Neural progenitor cell (in vitro differentiated cells): ENCODE measurements at regions not wholly inside any gene's neighbourhood (a gene's known extent, or its start where the extent isn't known, plus 50 kb on each side); places are given as distances from the start of the nearest gene placed in this dataset.
A peak's percentile ranks its signal among the peaks of the same experiment; 100 is the strongest.

Experiments used
- DNase-seq: peaks from one replicate; pipeline ENCODE4 v3.0.0-alpha.2; 2016; ENCODE audit warnings: low spot score
- H2AFZ ChIP-seq: fragments of 200-600 bp; sonication (generic); replicated peaks from 2 replicates; pipeline ENCODE4 v1.6.1; 2016; ENCODE audit warnings: antibody characterized with exemption
- H3F3A ChIP-seq: fragments of 200-600 bp; sonication (generic); 2 replicates; pipeline ENCODE4 v1.6.1; 2016; ENCODE audit warnings: antibody characterized with exemption, low read depth
- H3K27ac ChIP-seq: fragments of 200-600 bp; sonication (generic); 2 replicates; pipeline ENCODE4 v1.5.1; 2016; ENCODE audit warnings: mild to moderate bottlenecking
- H3K27me3 ChIP-seq: fragments of 200-600 bp; sonication (generic); 2 replicates; pipeline ENCODE4 v1.6.1; 2016; ENCODE audit warnings: mild to moderate bottlenecking, moderate library complexity
- H3K36me3 ChIP-seq: fragments of 200-600 bp; sonication (generic); 2 replicates; pipeline ENCODE4 v1.5.1; 2016
- H3K4me1 ChIP-seq: fragments of 200-600 bp; sonication (generic); 2 replicates; pipeline ENCODE4 v1.6.1; 2016; ENCODE audit warnings: mixed run types
- H3K4me2 ChIP-seq: fragments of 200-600 bp; sonication (generic); 2 replicates; pipeline ENCODE4 v1.6.1; 2016
- H3K4me3 ChIP-seq: fragments of 200-600 bp; sonication (generic); 2 replicates; pipeline ENCODE4 v1.5.1; 2016
- H3K79me2 ChIP-seq: fragments of 200-600 bp; sonication (generic); 2 replicates; pipeline ENCODE4 v1.6.1; 2016; ENCODE audit warnings: low read depth
- H3K9ac ChIP-seq: fragments of 200-600 bp; sonication (generic); 2 replicates; pipeline ENCODE4 v1.6.1; 2016
- H3K9me3 ChIP-seq: fragments of 200-600 bp; sonication (generic); 2 replicates; pipeline ENCODE4 v1.5.1; 2016; ENCODE audit warnings: low read depth
- H4K20me1 ChIP-seq: fragments of 200-600 bp; sonication (generic); 2 replicates; pipeline ENCODE4 v1.6.1; 2016; ENCODE audit warnings: low read depth
- H3K27ac Mint-ChIP-seq: 3 replicates; pipeline ENCODE4 v1.8.0; 2021; ENCODE audit warnings: mixed read lengths
- H3K27me3 Mint-ChIP-seq: 2 replicates; pipeline ENCODE4 v1.8.0; 2022; ENCODE audit warnings: low read depth, mild to moderate bottlenecking, inconsistent platforms, moderate library complexity, mixed read lengths; ENCODE audit not compliant: insufficient read depth
- H3K36me3 Mint-ChIP-seq: 3 replicates; pipeline ENCODE4 v1.8.0; 2021; ENCODE audit warnings: mixed read lengths
- H3K4me1 Mint-ChIP-seq: 3 replicates; pipeline ENCODE4 v1.8.0; 2021; ENCODE audit warnings: mixed read lengths
- H3K4me3 Mint-ChIP-seq: 3 replicates; pipeline ENCODE4 v1.8.0; 2021; ENCODE audit warnings: mild to moderate bottlenecking, moderate library complexity, mixed read lengths
- H3K9me3 Mint-ChIP-seq: 3 replicates; pipeline ENCODE4 v1.8.0; 2020; ENCODE audit warnings: mixed read lengths
- EZH2 ChIP-seq: fragments of 200-600 bp; sonication (generic); IDR thresholded peaks from 2 replicates; pipeline ENCODE4 v1.6.1; 2017; ENCODE audit warnings: antibody characterized with exemption, mild to moderate bottlenecking, moderate library complexity
- EZH2phosphoT487 ChIP-seq: fragments of 200-600 bp; sonication (generic); IDR thresholded peaks from 2 replicates; pipeline ENCODE4 v1.6.1; 2017; ENCODE audit warnings: antibody characterized with exemption
- TF ChIP-seq, protein P1 (sequence below): fragments of 200-600 bp; sonication (generic); IDR thresholded peaks from 2 replicates; pipeline ENCODE4 v1.5.1; 2017; ENCODE audit warnings: antibody characterized with exemption, mild to moderate bottlenecking

DNA sequence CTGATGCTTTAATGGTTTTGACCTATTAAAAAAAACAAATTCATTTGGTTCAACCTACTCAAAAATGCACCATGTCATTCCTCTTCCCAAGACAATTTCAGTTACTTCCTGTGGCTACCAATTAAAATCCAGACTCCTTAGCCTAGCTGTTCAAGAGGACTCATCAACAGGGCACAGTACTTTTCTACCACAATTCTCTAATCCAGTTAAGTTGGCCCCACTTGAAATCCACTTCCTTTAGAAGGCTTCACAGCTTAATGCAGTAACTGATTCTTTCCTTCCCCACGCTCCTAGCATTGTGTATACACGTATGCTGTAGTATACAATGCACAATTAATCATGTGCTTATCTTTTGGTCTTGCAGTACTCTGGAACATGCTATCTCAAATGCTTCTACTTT is 129.8 kb downstream of the UGT8 start:
- peaks cover 65% of the 10 kb centered on the region for H3F3A ChIP-seq
- peak overlapping the region; percentile 37 for H3K4me2 ChIP-seq
- H3K27me3 ChIP-seq: no peaks in the 10 kb centered on the region
- TF ChIP-seq EZH2phosphoT487 (peak; percentile 35), EZH2 (no peak)
- TF ChIP-seq, protein P1, sequence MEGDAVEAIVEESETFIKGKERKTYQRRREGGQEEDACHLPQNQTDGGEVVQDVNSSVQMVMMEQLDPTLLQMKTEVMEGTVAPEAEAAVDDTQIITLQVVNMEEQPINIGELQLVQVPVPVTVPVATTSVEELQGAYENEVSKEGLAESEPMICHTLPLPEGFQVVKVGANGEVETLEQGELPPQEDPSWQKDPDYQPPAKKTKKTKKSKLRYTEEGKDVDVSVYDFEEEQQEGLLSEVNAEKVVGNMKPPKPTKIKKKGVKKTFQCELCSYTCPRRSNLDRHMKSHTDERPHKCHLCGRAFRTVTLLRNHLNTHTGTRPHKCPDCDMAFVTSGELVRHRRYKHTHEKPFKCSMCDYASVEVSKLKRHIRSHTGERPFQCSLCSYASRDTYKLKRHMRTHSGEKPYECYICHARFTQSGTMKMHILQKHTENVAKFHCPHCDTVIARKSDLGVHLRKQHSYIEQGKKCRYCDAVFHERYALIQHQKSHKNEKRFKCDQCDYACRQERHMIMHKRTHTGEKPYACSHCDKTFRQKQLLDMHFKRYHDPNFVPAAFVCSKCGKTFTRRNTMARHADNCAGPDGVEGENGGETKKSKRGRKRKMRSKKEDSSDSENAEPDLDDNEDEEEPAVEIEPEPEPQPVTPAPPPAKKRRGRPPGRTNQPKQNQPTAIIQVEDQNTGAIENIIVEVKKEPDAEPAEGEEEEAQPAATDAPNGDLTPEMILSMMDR: no peak
- peak overlapping the region; percentile 98 for H3K27ac ChIP-seq
- no peaks in the 10 kb centered on the region for H3K9me3 ChIP-seq
- peaks cover 12% of the 10 kb centered on the region for H3K9me3 Mint-ChIP-seq
- H3K4me3 Mint-ChIP-seq: no peak overlapping the region
- no peak overlapping the region for H3K27ac Mint-ChIP-seq
- no peaks in the 10 kb centered on the region for H4K20me1 ChIP-seq
- H3K36me3 ChIP-seq: no peaks in the 10 kb centered on the region
- peaks cover 2% of the 10 kb centered on the region for H3K36me3 Mint-ChIP-seq
- peaks cover 33% of the 10 kb centered on the region for H3K4me1 Mint-ChIP-seq
- no peak overlapping the region for H2AFZ ChIP-seq
- H3K79me2 ChIP-seq: no peaks in the 10 kb centered on the region
- DNase-seq: peak; percentile 59
- no peak overlapping the region for H3K4me3 ChIP-seq
- peaks cover 68% of the 10 kb centered on the region for H3K4me1 ChIP-seq
- no peak overlapping the region for H3K9ac ChIP-seq
- no peaks in the 10 kb centered on the region for H3K27me3 Mint-ChIP-seq

DNA sequence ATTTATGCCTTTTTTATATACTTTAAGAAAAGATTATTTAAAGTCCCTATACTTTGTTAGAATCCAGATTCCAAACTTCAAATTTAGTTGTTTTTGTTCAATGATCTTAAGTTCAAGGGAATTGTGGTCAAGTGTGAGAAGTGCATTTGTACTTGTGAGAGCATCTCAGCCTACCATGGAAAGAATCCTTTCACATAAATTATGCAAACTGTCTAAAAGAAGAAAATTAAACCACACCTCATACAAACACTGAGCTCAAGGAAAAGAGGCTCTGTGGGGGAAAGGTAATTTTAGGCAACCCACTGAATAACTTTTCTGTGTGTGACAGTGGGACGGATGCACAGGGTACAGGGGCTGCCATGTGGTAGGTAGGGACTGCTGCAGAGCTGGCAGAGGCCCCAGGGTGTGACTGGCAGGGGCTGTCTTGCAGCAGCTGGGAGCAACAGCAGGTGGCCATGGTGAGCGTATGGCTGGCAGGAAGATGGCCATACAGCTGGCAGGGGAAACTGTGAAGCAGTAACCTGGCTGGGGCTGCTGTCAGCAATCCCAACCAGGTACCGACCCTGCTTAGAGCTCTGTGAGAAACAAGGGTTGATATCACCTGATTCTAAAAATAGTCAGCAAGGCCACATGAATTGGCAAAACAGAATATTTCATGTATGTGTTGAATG is 130.6 kb downstream of the UGT8 start:
- Mint-ChIP-seq H3K4me1 (peaks cover 33% of the 10 kb centered on the region), H3K36me3 (peaks cover 2% of the 10 kb centered on the region), H3K27me3 (no peaks in the 10 kb centered on the region), H3K4me3 (no peak overlapping the region), H3K9me3 (peaks cover 8% of the 10 kb centered on the region), H3K27ac (no peak overlapping the region)
- peak overlapping the region; percentile 98 for H3K27ac ChIP-seq
- H4K20me1 ChIP-seq: no peaks in the 10 kb centered on the region
- no peak overlapping the region for H3K4me3 ChIP-seq
- TF ChIP-seq, protein P1: no peak
- no peak for TF ChIP-seq EZH2phosphoT487
- no peak for TF ChIP-seq EZH2
- peak; percentile 8 for DNase-seq
- H3K9me3 ChIP-seq: no peaks in the 10 kb centered on the region
- peaks cover 68% of the 10 kb centered on the region for H3K4me1 ChIP-seq
- H3K79me2 ChIP-seq: no peaks in the 10 kb centered on the region
- no peaks in the 10 kb centered on the region for H3K36me3 ChIP-seq
- H2AFZ ChIP-seq: no peak overlapping the region
- H3K27me3 ChIP-seq: no peaks in the 10 kb centered on the region
- H3F3A ChIP-seq: peaks cover 65% of the 10 kb centered on the region
- H3K4me2 ChIP-seq: peak overlapping the region; percentile 37
- no peak overlapping the region for H3K9ac ChIP-seq

DNA sequence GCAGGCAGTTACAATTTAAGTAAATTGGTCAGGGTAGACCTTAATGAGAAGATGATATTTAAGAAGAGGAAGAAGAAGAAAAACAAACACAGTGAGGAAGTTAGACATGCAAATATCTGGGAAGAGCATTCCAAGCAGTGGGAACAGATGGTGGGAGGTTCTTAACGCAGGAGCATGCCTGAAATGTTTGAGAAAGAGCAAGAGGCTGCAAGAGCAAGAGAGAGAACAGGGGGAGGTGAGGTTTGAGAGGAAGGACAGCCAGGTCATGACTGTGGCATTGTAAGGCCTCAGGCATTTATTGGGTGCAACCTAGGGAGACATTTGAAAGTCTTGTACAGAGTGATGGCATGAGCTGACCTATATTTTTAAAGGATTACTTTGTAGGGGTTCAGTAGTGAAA is 136.0 kb downstream of the UGT8 start:
- no peak for DNase-seq
- Histone ChIP-seq H3K4me3 (no peak overlapping the region), H3K9me3 (no peaks in the 10 kb centered on the region), H3K79me2 (no peaks in the 10 kb centered on the region), H3K9ac (no peak overlapping the region), H3K27me3 (no peaks in the 10 kb centered on the region), H2AFZ (peak overlapping the region; percentile 22), H3F3A (peaks cover 30% of the 10 kb centered on the region), H3K4me1 (peaks cover 47% of the 10 kb centered on the region), H3K36me3 (no peaks in the 10 kb centered on the region), H3K4me2 (no peak overlapping the region), H3K27ac (no peak overlapping the region), H4K20me1 (no peaks in the 10 kb centered on the region)
- Mint-ChIP-seq H3K27ac (peak overlapping the region; percentile 4), H3K4me3 (no peak overlapping the region), H3K27me3 (no peaks in the 10 kb centered on the region), H3K36me3 (no peaks in the 10 kb centered on the region), H3K9me3 (no peaks in the 10 kb centered on the region), H3K4me1 (peaks cover 26% of the 10 kb centered on the region)
- no peak for TF ChIP-seq EZH2phosphoT487
- no peak for TF ChIP-seq EZH2
- TF ChIP-seq, protein P1: no peak
